ENCODE measurements at regions not wholly inside any gene's neighbourhood (a gene's known extent, or its start where the extent isn't known, plus 50 kb on each side); places are given as distances from the start of the nearest gene placed in this dataset.

DNA sequence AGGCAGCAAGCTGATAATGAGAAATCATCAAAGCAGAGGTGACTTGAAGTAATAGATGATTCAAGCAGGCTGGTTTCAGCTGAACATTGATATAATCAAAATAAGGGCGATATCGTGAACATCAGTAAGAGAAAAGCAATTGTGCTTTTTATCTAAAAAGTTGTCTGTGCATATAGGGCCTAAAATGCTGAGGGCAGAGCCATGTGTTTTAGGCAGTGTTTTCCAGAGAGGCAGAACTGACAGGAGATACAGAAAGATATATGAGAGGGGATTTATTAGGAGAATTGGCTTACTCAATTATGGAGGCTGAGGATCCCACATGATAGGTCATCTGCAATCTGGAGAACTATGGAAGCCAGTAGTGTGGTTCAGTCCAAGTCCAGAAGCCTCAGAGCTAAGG is 136.5 kb upstream of the NPY2R start:
- H3K36me3 ChIP-seq = no peaks in the 10 kb centered on the region
- H3K27ac ChIP-seq = no peak overlapping the region
- H4K20me1 ChIP-seq = no peaks in the 10 kb centered on the region
- H3K27me3 ChIP-seq = no peaks in the 10 kb centered on the region
- no peaks in the 10 kb centered on the region for H3K4me1 ChIP-seq
- H3K4me3 ChIP-seq = no peak overlapping the region
- no peaks in the 10 kb centered on the region for H3K9me3 ChIP-seq (replicated peaks in 1 of 11)
- no peak overlapping the region for H3K9ac ChIP-seq
- no peak for TF ChIP-seq Cebpa-rat (IDR thresholded peaks at IDR 0.05)
- H3K4me2 ChIP-seq = no peak overlapping the region

DNA sequence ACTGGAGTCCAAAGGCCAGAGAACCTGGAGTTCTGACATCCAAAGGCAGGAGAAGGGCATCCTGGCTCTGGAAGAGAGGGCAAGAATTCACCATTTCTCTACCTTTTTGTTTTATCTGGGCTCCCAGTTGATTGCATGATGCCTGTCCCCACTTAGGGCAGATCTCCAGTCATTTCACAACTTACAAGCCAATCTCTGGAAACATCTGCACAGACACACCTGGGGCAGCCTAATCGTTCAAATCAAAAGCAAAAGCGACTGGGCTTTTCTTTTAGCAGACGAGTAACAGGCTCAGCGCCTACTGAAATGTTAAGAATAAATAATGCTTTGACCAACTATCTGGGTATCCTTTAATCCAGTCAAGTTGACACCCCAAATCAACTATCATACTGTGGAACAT is 136.0 kb upstream of the NPY2R start:
- no peak for TF ChIP-seq Cebpa-rat (IDR thresholded peaks at IDR 0.05)
- no peak overlapping the region for H3K9ac ChIP-seq
- no peaks in the 10 kb centered on the region for H3K4me1 ChIP-seq
- H3K9me3 ChIP-seq (replicated peaks in 1 of 11) = no peaks in the 10 kb centered on the region
- H4K20me1 ChIP-seq = no peaks in the 10 kb centered on the region
- H3K27ac ChIP-seq = no peak overlapping the region
- no peaks in the 10 kb centered on the region for H3K27me3 ChIP-seq
- no peak overlapping the region for H3K4me3 ChIP-seq
- no peak overlapping the region for H3K4me2 ChIP-seq
- H3K36me3 ChIP-seq = no peaks in the 10 kb centered on the region

DNA sequence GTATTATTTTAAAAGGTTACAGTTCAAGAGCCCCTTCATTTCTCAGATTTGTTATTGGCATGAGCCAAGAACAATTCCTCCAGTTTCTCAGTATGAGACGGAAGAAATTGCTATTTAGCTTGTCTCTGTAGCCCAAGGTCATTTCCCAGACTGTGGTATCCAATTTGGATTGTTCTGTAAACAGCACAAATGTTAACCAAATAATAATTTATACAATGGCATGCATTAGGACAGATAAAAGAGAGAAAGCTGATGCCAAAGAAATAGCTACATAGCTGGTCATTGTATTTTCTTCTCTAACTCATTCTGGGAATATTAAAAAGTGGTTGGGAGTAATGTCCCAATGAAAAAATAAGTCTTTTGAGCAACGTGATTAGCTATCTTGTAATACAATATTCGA is 134.6 kb upstream of the NPY2R start:
- H3K36me3 ChIP-seq = no peaks in the 10 kb centered on the region
- no peak overlapping the region for H3K9ac ChIP-seq
- H3K27ac ChIP-seq = no peak overlapping the region

GRCh38 chr4:155076256-155076785 is 132.1 kb upstream of the NPY2R start:
- Histone ChIP-seq H3K4me2 (no peak overlapping the region), H4K20me1 (no peaks in the 10 kb centered on the region), H3K4me3 (no peak overlapping the region), H3K36me3 (no peaks in the 10 kb centered on the region), H3K9me3 (replicated peaks in 1 of 11) (no peaks in the 10 kb centered on the region), H3K27ac (no peak overlapping the region), H3K4me1 (no peaks in the 10 kb centered on the region), H3K27me3 (no peaks in the 10 kb centered on the region), H3K9ac (no peak overlapping the region)
- no peak for TF ChIP-seq Cebpa-rat (IDR thresholded peaks at IDR 0.05)

More for the DNA sequence above, 134.6 kb upstream of the NPY2R start:
- no peak overlapping the region for H3K4me3 ChIP-seq
- H4K20me1 ChIP-seq = no peaks in the 10 kb centered on the region
- no peaks in the 10 kb centered on the region for H3K4me1 ChIP-seq
- H3K9me3 ChIP-seq (replicated peaks in 1 of 11) = no peaks in the 10 kb centered on the region
- no peak for TF ChIP-seq Cebpa-rat (IDR thresholded peaks at IDR 0.05)
- no peak overlapping the region for H3K4me2 ChIP-seq
- no peaks in the 10 kb centered on the region for H3K27me3 ChIP-seq

GRCh38 chr4:155077452-155078229 is 130.8 kb upstream of the NPY2R start:
- no peaks in the 10 kb centered on the region for H3K36me3 ChIP-seq
- no peaks in the 10 kb centered on the region for H3K4me1 ChIP-seq
- no peak overlapping the region for H3K9ac ChIP-seq
- no peak for TF ChIP-seq Cebpa-rat (IDR thresholded peaks at IDR 0.05)
- H3K9me3 ChIP-seq (replicated peaks in 1 of 11) = no peaks in the 10 kb centered on the region
- H3K4me3 ChIP-seq = no peak overlapping the region
- H3K27ac ChIP-seq = no peak overlapping the region
- no peak overlapping the region for H3K4me2 ChIP-seq
- H4K20me1 ChIP-seq = no peaks in the 10 kb centered on the region
- no peaks in the 10 kb centered on the region for H3K27me3 ChIP-seq

GRCh38 chr4:155079871-155080270 is 128.6 kb upstream of the NPY2R start:
- no peaks in the 10 kb centered on the region for H3K27me3 ChIP-seq
- H3K4me1 ChIP-seq = no peaks in the 10 kb centered on the region
- no peaks in the 10 kb centered on the region for H3K9me3 ChIP-seq (replicated peaks in 1 of 11)
- no peak overlapping the region for H3K9ac ChIP-seq
- no peak overlapping the region for H3K4me3 ChIP-seq
- TF ChIP-seq Cebpa-rat (IDR thresholded peaks at IDR 0.05) = no peak
- H3K27ac ChIP-seq = no peak overlapping the region
- H3K36me3 ChIP-seq = no peaks in the 10 kb centered on the region
- H4K20me1 ChIP-seq = no peaks in the 10 kb centered on the region
- no peak overlapping the region for H3K4me2 ChIP-seq

GRCh38 chr4:155081222-155081621 is 127.2 kb upstream of the NPY2R start:
- Histone ChIP-seq H3K27ac (no peak overlapping the region), H3K4me3 (no peak overlapping the region), H4K20me1 (no peaks in the 10 kb centered on the region), H3K36me3 (no peaks in the 10 kb centered on the region), H3K4me1 (no peaks in the 10 kb centered on the region), H3K27me3 (no peaks in the 10 kb centered on the region), H3K9ac (no peak overlapping the region), H3K9me3 (replicated peaks in 1 of 11) (no peaks in the 10 kb centered on the region), H3K4me2 (no peak overlapping the region)
- TF ChIP-seq Cebpa-rat (IDR thresholded peaks at IDR 0.05) = no peak

GRCh38 chr4:155085843-155086530 is 122.4 kb upstream of the NPY2R start:
- TF ChIP-seq Cebpa-rat (IDR thresholded peaks at IDR 0.05) = no peak
- H3K27ac ChIP-seq = no peak overlapping the region
- H3K4me3 ChIP-seq = no peak overlapping the region

GRCh38 chr4:155094201-155094820 is 114.1 kb upstream of the NPY2R start:
- Histone ChIP-seq H3K27ac (no peak overlapping the region), H3K4me3 (no peak overlapping the region), H3K4me1 (no peaks in the 10 kb centered on the region), H3K9ac (no peak overlapping the region), H4K20me1 (no peaks in the 10 kb centered on the region), H3K27me3 (no peaks in the 10 kb centered on the region), H3K36me3 (no peaks in the 10 kb centered on the region), H3K9me3 (replicated peaks in 1 of 11) (no peaks in the 10 kb centered on the region), H3K4me2 (no peak overlapping the region)
- no peak for TF ChIP-seq Cebpa-rat (IDR thresholded peaks at IDR 0.05)

More at GRCh38 chr4:155085843-155086530, 122.4 kb upstream of the NPY2R start:
- Histone ChIP-seq H3K9ac (no peak overlapping the region), H3K36me3 (no peaks in the 10 kb centered on the region), H3K27me3 (no peaks in the 10 kb centered on the region), H3K4me1 (no peaks in the 10 kb centered on the region), H3K9me3 (replicated peaks in 1 of 11) (no peaks in the 10 kb centered on the region), H4K20me1 (no peaks in the 10 kb centered on the region), H3K4me2 (no peak overlapping the region)
